ENCODE measurements at regions not wholly inside any gene's neighbourhood (a gene's known extent, or its start where the extent isn't known, plus 50 kb on each side); places are given as distances from the start of the nearest gene placed in this dataset.

DNA sequence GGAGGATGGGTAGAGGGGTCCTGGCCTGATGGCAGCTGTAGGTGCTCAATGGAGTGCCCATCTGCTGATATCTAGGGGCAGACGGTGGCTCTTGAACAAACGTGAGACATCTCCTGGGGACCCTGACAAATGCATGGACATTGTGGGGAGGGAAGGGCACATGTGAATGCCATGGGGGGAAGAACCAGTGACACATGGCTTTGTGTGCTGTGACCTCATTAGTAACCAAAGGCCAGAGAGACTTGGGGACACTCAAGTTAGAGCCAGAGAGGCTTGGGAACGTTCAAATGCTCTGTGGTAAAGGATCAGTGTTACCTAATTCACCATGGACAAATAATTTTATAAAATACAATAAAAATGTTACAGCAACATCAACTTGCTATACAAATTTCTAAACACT, 151.8 kb downstream of the ESM1 start:
- H4K20me1 ChIP-seq (ENCODE audit: insufficient read depth): no peaks in the 10 kb centered on the region
- H3K9me2 ChIP-seq: no peaks in the 10 kb centered on the region
- no peaks in the 10 kb centered on the region for H3F3A ChIP-seq (replicated peaks; ENCODE audit: insufficient read depth)
- H3K9me3 ChIP-seq: no peaks in the 10 kb centered on the region
- DNase-seq: no peak
- H2AFZ ChIP-seq (ENCODE audit: low read depth): no peak overlapping the region
- ChIA-PET CTCF (interaction anchor here (1.8 to 2.4 kb wide), 3 partner anchors 11 to 316 kb away, joined by 5 to 14 read pairs (median 10); partner anchors contain the start of gene SNX18), POLR2A (no interaction called here)
- peaks cover 5% of the 10 kb centered on the region; the same call in 1 of the 2 replicates for H3K27me3 ChIP-seq (ENCODE audit: insufficient read depth)
- H3K4me1 ChIP-seq (ENCODE audit: control insufficient read depth in 1 of 2, insufficient read depth in 2 of 2, low read depth in 1 of 2, low read length in 1 of 2): no peaks in the 10 kb centered on the region; a peak in 1 of 4 replicates
- H3K9ac ChIP-seq: no peak overlapping the region
- TF ChIP-seq TEAD4 (IDR thresholded peaks at IDR 0.05; ENCODE audit: borderline replicate concordance, insufficient read depth) (no peak), TCF12 (IDR thresholded peaks at IDR 0.05) (no peak), JUND (IDR thresholded peaks at IDR 0.05) (no peak), CHD2 (IDR thresholded peaks at IDR 0.05; ENCODE audit: low read length, partially characterized antibody) (no peak), FOSL2 (IDR thresholded peaks at IDR 0.05; ENCODE audit: borderline replicate concordance, low read depth) (no peak), SMC3 (IDR thresholded peaks at IDR 0.05; ENCODE audit: low read depth, low read length) (no peak), RAD21 (IDR thresholded peaks at IDR 0.05; ENCODE audit: low read length) (no peak), POLR2AphosphoS5 (IDR thresholded peaks at IDR 0.05; ENCODE audit: low read depth, low read length) (no peak), FOXJ3 (CRISPR knock-in tag; IDR thresholded peaks at IDR 0.05) (no peak), TAF1 (IDR thresholded peaks at IDR 0.05; ENCODE audit: borderline replicate concordance, low read depth, low read length) (no peak), GABPA (IDR thresholded peaks at IDR 0.05; ENCODE audit: low read depth) (no peak)
- TF ChIP-seq, protein P1, sequence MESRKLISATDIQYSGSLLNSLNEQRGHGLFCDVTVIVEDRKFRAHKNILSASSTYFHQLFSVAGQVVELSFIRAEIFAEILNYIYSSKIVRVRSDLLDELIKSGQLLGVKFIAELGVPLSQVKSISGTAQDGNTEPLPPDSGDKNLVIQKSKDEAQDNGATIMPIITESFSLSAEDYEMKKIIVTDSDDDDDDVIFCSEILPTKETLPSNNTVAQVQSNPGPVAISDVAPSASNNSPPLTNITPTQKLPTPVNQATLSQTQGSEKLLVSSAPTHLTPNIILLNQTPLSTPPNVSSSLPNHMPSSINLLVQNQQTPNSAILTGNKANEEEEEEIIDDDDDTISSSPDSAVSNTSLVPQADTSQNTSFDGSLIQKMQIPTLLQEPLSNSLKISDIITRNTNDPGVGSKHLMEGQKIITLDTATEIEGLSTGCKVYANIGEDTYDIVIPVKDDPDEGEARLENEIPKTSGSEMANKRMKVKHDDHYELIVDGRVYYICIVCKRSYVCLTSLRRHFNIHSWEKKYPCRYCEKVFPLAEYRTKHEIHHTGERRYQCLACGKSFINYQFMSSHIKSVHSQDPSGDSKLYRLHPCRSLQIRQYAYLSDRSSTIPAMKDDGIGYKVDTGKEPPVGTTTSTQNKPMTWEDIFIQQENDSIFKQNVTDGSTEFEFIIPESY (IDR thresholded peaks at IDR 0.05; ENCODE audit: borderline replicate concordance, low read depth): no peak
- TF ChIP-seq, protein P2, sequence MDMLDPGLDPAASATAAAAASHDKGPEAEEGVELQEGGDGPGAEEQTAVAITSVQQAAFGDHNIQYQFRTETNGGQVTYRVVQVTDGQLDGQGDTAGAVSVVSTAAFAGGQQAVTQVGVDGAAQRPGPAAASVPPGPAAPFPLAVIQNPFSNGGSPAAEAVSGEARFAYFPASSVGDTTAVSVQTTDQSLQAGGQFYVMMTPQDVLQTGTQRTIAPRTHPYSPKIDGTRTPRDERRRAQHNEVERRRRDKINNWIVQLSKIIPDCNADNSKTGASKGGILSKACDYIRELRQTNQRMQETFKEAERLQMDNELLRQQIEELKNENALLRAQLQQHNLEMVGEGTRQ (IDR thresholded peaks at IDR 0.05; ENCODE audit: borderline replicate concordance, low read depth, low read length): no peak
- H3K79me2 ChIP-seq (ENCODE audit: insufficient read depth): no peaks in the 10 kb centered on the region
- no peak overlapping the region for H3K27ac ChIP-seq (ENCODE audit: low read depth in 2 of 2, low read length in 1 of 2)
- no peak overlapping the region for H3K4me2 ChIP-seq
- 48% methylated on average over 3 of the region's 3 CpGs for WGBS (ENCODE audit: low lambda C conversion rate)
- no peaks in the 10 kb centered on the region for H3K36me3 ChIP-seq (replicated peaks in 1 of 2; ENCODE audit: control insufficient read depth in 1 of 2, insufficient read depth in 2 of 2, low read length in 1 of 2)
- H3K4me3 ChIP-seq (ENCODE audit: low read depth in 2 of 2, low read length in 1 of 2): no peak overlapping the region

- Histone ChIP-seq H4K20me1 (ENCODE audit: insufficient read depth) (no peaks in the 10 kb centered on the region), H3K4me3 (ENCODE audit: low read depth in 2 of 2, low read length in 1 of 2) (no peak overlapping the region), H3K36me3 (replicated peaks in 1 of 2; ENCODE audit: control insufficient read depth in 1 of 2, insufficient read depth in 2 of 2, low read length in 1 of 2) (no peaks in the 10 kb centered on the region), H3F3A (replicated peaks; ENCODE audit: insufficient read depth) (no peaks in the 10 kb centered on the region), H3K4me2 (no peak overlapping the region), H3K4me1 (ENCODE audit: control insufficient read depth in 1 of 2, insufficient read depth in 2 of 2, low read depth in 1 of 2, low read length in 1 of 2) (no peaks in the 10 kb centered on the region; a peak in 1 of 4 replicates), H3K9ac (no peak overlapping the region), H2AFZ (ENCODE audit: low read depth) (no peak overlapping the region), H3K9me3 (no peaks in the 10 kb centered on the region), H3K79me2 (ENCODE audit: insufficient read depth) (no peaks in the 10 kb centered on the region), H3K27me3 (ENCODE audit: insufficient read depth) (peaks cover 5% of the 10 kb centered on the region; the same call in 1 of the 2 replicates), H3K27ac (ENCODE audit: low read depth in 2 of 2, low read length in 1 of 2) (no peak overlapping the region), H3K9me2 (no peaks in the 10 kb centered on the region)
- no peak for DNase-seq
- 80% methylated on average over 5 of the region's 5 CpGs for WGBS (ENCODE audit: low lambda C conversion rate)
- ChIA-PET POLR2A (no interaction called here), CTCF (interaction anchor here (1.8 to 2.4 kb wide), 3 partner anchors 12 to 315 kb away, joined by 5 to 14 read pairs (median 10); partner anchors contain the start of gene SNX18)
- no peak for TF ChIP-seq TAF1 (IDR thresholded peaks at IDR 0.05; ENCODE audit: borderline replicate concordance, low read depth, low read length)
- no peak for TF ChIP-seq FOSL2 (IDR thresholded peaks at IDR 0.05; ENCODE audit: borderline replicate concordance, low read depth)
- no peak for TF ChIP-seq JUND (IDR thresholded peaks at IDR 0.05)
- no peak for TF ChIP-seq RFX5 (IDR thresholded peaks at IDR 0.05; ENCODE audit: low read length)
- TF ChIP-seq RCOR1 (IDR thresholded peaks at IDR 0.05; ENCODE audit: low read length): no peak
- TF ChIP-seq MXI1 (IDR thresholded peaks at IDR 0.05; ENCODE audit: low read depth, low read length): no peak
- no peak for TF ChIP-seq EZH2phosphoT487 (IDR thresholded peaks at IDR 0.05; ENCODE audit: borderline replicate concordance, low read depth)
- TF ChIP-seq NFIC (IDR thresholded peaks at IDR 0.05; ENCODE audit: borderline replicate concordance): no peak
- no peak for TF ChIP-seq MEF2A (IDR thresholded peaks at IDR 0.05; ENCODE audit: borderline replicate concordance, low read depth)
- TF ChIP-seq SMC3 (IDR thresholded peaks at IDR 0.05; ENCODE audit: low read depth, low read length): no peak
- TF ChIP-seq TEAD4 (IDR thresholded peaks at IDR 0.05; ENCODE audit: borderline replicate concordance, insufficient read depth): no peak
- TF ChIP-seq FOXM1 (IDR thresholded peaks at IDR 0.05; ENCODE audit: low read depth): no peak
- no peak for TF ChIP-seq SIN3A (IDR thresholded peaks at IDR 0.05; ENCODE audit: borderline replicate concordance, low read depth, low read length)
- TF ChIP-seq, protein P3, sequence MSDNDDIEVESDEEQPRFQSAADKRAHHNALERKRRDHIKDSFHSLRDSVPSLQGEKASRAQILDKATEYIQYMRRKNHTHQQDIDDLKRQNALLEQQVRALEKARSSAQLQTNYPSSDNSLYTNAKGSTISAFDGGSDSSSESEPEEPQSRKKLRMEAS (IDR thresholded peaks at IDR 0.05; ENCODE audit: low read depth): no peak
- TF ChIP-seq CHD2 (IDR thresholded peaks at IDR 0.05; ENCODE audit: low read length, partially characterized antibody): no peak
Measured at GRCh38 chr5:54832858-54833257, 152.5 kb downstream of the ESM1 start.

Measured in SK-N-SH (cell line).